C4-2B (cell line): ENCODE measurements at regions not wholly inside any gene's neighbourhood (a gene's known extent, or its start where the extent isn't known, plus 50 kb on each side); places are given as distances from the start of the nearest gene placed in this dataset.

Experiments
- ZFX ChIP-seq: fragments of 450-650 bp; IDR thresholded peaks from 2 replicates; pipeline ENCODE4 v1.6.1; 2017
- TF ChIP-seq, protein P1 (sequence below): fragments of 450-650 bp; conservative IDR thresholded peaks from 2 replicates; pipeline ENCODE4 v1.5.1; 2017; ENCODE audit warnings: mild to moderate bottlenecking

DNA sequence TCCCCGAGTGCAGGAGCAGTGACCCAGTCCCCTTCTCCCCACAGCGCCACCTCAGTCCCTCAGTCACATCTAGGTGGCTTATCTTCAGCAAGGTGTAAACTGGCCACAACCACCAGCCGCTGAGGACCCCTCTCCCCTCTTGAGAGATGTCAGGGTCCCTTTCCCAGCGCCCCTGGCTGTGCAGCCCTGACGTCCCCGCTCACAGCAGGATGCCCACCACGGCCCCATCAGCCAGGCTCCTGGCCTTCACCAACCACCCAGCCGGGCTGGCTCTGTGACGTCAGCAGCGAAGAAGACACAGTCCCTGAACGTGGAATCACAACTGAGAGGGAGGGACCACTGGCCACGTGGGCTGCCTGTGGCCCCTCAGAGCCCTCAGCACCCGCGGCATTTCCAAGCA, 249.4 kb downstream of the NPHP4 start:
- TF ChIP-seq, protein P1, sequence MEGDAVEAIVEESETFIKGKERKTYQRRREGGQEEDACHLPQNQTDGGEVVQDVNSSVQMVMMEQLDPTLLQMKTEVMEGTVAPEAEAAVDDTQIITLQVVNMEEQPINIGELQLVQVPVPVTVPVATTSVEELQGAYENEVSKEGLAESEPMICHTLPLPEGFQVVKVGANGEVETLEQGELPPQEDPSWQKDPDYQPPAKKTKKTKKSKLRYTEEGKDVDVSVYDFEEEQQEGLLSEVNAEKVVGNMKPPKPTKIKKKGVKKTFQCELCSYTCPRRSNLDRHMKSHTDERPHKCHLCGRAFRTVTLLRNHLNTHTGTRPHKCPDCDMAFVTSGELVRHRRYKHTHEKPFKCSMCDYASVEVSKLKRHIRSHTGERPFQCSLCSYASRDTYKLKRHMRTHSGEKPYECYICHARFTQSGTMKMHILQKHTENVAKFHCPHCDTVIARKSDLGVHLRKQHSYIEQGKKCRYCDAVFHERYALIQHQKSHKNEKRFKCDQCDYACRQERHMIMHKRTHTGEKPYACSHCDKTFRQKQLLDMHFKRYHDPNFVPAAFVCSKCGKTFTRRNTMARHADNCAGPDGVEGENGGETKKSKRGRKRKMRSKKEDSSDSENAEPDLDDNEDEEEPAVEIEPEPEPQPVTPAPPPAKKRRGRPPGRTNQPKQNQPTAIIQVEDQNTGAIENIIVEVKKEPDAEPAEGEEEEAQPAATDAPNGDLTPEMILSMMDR, result no peak
- TF ChIP-seq ZFX, result no peak
